Stimulated activated CD8-positive, alpha-beta memory T cell treated with anti-CD3 and anti-CD28 coated beads, Interleukin-2, amount 100 ng/mL, for 48 hours (primary cell): ENCODE measurements at regions not wholly inside any gene's neighbourhood (a gene's known extent, or its start where the extent isn't known, plus 50 kb on each side); places are given as distances from the start of the nearest gene placed in this dataset.
"Not testable (repeated sequence)": the region's sequence is repeated elsewhere in the genome, so short reads cannot be mapped to it uniquely, and the experiment has no call there.

ENCODE experiments used
- DNase-seq, 2 donors: peaks; one replicate each; pipeline ENCODE4 v3.0.0-alpha.2; 2020; ENCODE audit warnings: low read depth in 2 of 2

DNA sequence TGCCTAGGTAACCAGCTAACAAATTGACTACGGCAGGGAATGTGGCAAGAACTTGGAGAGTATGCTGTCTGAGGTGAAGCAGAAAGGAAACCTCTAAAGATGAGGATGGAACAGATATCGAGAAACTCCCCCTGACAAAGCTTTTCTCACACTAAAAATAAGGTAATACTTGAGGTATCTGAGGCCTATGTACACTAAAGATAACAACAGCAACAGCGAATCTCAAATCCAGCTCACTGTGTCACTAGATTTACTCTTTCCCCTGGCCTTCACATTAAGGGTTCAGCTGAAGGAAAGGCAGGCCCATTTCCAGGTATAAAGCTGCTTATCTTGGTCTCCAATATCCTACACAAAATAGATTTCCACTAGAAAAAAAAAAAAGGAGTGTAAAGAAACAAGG lies 518.0 kb downstream of the KCNT2 start:
- no peak for DNase-seq

DNA sequence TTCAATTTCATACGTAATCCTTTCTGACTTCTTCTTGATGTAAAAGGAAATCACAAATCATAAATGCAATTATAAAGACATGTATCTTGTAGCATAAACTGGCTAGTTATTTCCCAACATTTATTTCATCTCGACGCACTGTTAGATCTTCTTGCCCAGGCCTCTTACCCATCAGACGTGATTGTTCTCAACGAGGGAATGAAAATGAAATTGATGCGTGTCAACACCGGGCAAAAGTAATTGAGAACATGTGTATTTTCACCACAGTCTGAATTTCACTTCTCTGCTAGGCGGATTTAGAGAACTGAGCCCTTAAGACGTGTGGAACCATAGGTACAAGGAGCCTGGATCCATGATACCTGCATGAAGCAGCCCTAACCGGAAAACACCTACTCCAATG lies 519.7 kb downstream of the KCNT2 start:
- DNase-seq = no peak

- DNase-seq = no peak
These were observed 529.5 kb downstream of the KCNT2 start for GRCh38 chr1:196078691-196079090.

DNA sequence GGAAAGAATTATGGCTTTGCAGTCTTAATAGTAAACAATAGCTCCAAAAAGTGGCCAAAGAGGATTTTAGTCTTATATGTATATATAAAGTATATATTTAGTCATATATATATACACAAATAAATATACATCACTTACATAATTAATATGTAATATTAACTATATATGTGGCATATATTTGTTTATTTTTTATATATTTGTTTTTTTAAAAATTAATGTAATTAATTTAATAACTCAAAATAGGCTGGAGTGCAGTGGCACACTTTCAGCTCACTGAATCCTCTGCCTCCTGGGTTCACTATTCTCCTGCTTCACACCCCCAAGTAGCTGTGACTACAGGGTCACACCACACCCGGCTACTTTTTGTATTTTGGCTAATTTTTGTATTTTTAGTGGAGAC lies 532.6 kb downstream of the KCNT2 start:
- no peak for DNase-seq

GRCh38 chr1:196074182-196074581 lies 534.1 kb downstream of the KCNT2 start:
- DNase-seq = no peak

DNA sequence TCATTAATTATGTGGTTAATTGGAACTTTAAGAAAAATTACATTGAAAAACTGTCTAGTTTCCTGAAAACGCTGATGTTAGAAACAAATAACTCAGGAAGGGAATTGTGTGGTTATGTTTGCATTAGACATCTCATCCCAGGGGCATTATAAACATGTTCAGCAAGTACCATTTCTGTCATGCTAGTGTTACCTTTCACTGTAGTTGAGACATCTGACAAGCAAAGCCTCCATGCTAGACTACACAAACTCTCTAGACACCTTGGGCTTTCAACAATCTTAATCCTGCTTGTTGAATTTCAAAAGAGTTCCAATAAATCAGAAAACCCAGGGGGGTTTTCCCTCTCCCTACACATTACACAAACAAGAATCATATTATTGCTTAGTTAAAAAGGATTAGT lies 536.8 kb downstream of the KCNT2 start:
- DNase-seq = no peak

DNA sequence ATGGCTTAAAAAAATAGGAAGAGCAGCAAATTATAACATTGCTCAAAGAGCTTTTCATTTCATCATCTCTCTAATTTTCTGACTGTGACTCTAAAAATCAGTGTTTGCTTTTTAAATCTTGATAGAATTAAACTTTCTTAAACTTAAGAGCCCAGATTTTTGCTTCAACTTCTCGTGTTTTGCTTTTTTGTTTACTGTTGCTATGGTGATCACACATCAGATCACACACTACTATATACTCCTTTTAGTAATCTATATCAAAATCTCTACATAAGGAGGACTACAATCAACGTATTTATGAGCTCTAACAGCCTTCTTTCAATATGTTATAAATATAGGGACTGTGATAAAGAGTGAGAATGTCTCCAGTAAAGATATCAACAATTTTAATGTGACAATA lies 537.3 kb downstream of the KCNT2 start:
- DNase-seq = no peak

DNA sequence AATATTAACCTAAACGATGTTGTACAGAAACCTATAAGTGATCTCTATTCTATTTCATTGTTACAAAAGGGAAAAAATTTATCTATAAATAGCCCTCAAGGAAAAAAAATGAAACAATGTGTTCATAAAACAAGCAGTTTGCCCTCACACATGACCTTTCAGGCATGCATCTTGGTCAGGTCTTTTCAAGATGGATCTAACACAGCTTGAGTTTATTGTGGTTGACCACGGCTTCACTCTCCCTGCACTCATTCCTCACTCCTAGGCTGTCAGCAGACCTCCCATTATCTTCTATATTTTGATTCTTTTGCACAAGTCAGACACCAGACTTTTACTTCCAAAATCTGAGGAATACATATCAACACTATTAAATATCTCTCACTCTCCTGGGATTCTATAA lies 544.3 kb downstream of the KCNT2 start:
- DNase-seq = no peak

GRCh38 chr1:196063294-196063693 lies 544.9 kb downstream of the KCNT2 start:
- no peak for DNase-seq

DNA sequence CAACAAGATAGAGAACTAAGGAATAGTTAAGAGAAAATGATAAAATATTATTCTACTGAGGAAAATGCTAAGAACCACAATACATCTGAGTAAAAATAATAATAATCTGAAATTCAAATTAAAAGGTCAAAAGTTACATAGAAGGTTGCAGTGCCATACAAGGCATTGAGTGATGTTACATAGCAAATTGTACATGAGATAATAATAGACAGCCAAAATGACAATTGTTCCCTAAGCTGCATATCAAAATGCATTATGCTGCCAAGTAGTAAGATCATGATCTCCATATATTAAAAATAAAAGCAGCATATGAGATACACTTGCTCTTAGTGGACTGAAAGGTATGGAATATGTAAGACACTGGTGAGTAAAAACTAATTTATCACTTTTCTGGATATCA lies 547.7 kb downstream of the KCNT2 start:
- no peak for DNase-seq

- no peak for DNase-seq
These were observed 549.0 kb downstream of the KCNT2 start for GRCh38 chr1:196059210-196059609.

GRCh38 chr1:196056966-196057365 lies 551.3 kb downstream of the KCNT2 start:
- DNase-seq = no peak

DNA sequence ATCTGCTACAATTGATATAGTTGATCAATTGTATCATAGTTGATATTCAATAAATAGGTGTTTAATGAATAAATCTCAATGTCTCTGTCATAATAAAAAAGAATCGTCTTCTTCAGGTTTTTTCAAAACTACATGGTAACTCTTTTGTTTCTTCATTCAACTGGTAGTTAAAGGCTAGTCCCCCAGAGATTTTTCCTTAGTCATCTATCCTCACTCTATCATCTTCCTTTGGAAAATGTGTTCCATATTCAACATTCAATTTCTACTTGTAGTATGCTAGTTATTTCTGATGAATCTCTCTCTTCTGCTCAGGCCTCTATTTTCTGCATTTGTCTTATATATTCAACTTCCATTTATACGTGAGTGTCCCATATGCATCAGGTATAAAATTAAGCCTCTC lies 558.8 kb downstream of the KCNT2 start:
- no peak for DNase-seq

- no peak for DNase-seq
These were observed 565.0 kb downstream of the KCNT2 start for GRCh38 chr1:196043268-196043667.

- no peak for DNase-seq
These were observed 574.0 kb downstream of the KCNT2 start for GRCh38 chr1:196034080-196034706.

DNA sequence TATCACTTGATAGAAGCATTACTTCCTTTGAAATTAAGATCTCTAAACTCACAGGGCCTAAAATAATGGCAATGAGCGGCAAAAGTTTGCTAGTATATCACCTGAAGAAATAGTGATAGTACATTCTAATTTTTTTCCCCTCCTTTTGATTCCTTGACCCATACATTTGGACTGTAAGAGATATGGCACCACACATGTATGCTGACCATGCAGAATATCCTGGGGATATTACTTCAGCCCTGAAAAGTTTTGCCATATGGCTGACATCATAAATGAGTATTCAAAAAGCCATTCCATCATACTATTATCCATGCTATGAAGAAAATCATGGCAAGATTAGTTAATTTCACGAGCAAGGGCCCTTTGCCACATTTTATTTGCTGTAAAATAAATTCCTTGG lies 576.9 kb downstream of the KCNT2 start:
- not testable (repeated sequence) for DNase-seq

- DNase-seq = no peak
These were observed 577.8 kb downstream of the KCNT2 start for GRCh38 chr1:196030455-196030854.

- DNase-seq = no peak
These were observed 578.8 kb downstream of the KCNT2 start for GRCh38 chr1:196029410-196029809.

DNA sequence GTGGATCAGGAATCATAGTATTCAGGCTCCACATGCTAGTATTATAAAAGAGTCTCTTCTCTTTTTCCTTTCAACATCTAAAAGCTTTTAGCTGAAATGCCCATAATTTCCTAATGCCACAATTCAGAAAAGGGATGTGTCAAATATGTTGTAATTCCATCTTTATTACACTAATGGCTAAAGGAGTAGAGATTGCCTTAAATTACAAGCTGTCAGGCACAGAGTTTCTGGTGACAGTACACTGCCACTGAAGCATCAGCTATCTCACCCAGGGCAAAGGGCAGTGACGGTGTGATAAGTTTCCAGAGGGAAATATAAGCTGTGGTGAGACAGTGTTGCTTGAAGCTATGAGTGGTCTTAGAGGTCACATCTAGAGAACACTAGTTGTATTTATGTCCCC lies 581.1 kb downstream of the KCNT2 start:
- no peak for DNase-seq

DNA sequence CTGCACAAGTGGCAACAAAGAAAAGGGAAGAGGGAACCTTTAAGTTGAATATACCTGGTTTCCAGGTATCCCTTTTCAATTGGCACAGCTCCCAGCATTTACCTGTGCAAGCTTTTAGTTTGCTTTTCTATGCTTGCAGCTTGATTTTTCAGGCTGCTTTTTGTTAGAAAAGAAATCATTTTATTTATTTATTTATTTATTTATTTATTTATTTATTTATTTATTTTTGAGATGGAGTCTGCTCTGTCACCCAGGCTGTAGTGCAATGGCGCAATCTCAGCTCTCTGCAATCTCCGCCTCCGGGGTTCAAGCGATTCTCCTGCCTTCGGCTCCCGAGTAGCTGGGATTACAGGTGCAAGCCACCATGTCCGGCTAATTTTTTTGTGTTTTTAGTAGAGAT lies 587.1 kb downstream of the KCNT2 start:
- not testable (repeated sequence) for DNase-seq

DNA sequence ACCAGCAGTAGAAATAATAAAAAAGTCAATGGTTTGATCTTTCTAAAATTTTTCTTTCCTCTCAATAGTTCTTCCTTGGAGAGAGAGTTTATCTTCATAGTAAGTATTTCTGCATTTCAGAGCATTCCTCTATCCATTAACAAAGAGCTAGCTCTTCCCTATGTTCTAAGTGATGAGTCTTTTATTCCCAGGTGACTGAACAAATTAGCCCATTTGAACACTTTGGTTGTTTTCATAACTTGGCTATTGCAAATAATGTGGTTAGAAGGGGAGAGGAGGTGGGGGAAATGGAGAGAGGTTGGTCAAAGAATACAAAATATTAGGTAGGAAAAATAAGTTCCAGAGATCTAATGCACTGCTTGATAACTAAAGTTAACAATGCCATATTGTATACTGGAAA lies 598.9 kb downstream of the KCNT2 start:
- no peak for DNase-seq

GRCh38 chr1:196007763-196008162 lies 600.5 kb downstream of the KCNT2 start:
- no peak for DNase-seq

DNA sequence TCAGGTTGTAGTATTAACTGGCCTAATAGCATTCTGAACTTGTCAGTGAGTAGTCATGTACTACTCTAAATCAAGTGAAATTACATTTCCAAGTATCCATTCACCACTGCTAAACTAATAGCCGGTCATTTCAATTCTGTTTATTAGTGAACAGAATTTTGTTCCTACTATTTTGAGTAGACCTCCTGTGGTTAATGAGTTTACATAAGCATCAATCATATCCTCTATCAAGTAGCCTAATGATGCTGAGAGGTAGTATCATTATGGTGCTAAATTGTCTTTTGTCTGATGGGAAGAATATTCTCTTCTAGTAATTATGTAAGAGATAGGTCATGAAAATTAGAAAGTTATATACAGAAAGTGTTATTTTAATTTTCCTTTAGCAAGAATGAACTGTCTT lies 602.8 kb downstream of the KCNT2 start:
- DNase-seq = no peak

GRCh38 chr1:196004388-196004787 lies 603.9 kb downstream of the KCNT2 start:
- not testable (repeated sequence) for DNase-seq
